HCT116 (cell line): ENCODE measurements at regions not wholly inside any gene's neighbourhood (a gene's known extent, or its start where the extent isn't known, plus 50 kb on each side); places are given as distances from the start of the nearest gene placed in this dataset.

Experiments used
- ATAC-seq: fragments of 200-7000 bp; cut with Tn5 transposase; 2 replicates; pipeline ENCODE4 v1.9.1; 2020; ENCODE audit warnings: mild to moderate bottlenecking, moderate library complexity
- BruUV-seq: library from RNA; stranded (reverse); fragments of 400-500 nt; replicated peaks from 2 replicates; lab custom pipeline; 2021; lab: Mats Ljungman, UMichigan
- CTCF ChIA-PET: fragments of 300-600 bp; sonication (Branson Sonifier 250); formaldehyde crosslinking; loops from one replicate; lab custom pipeline; 2021; ENCODE audit warnings: antibody characterized with exemption; lab: Charles Lee
- POLR2A ChIA-PET: fragments of 300-600, 350-600 bp; sonication (Branson Sonifier 250); formaldehyde crosslinking; loops from one replicate; lab custom pipeline; 2021; ENCODE audit warnings: antibody characterized with exemption; lab: Charles Lee
- RAD21 ChIA-PET, 2 experiments: fragments of 300-600 bp; sonication (Branson Sonifier 250); formaldehyde crosslinking; loops; one replicate each; lab custom pipeline; 2023; ENCODE audit warnings: low total read pairs in 2 of 2; ENCODE audit not compliant: uncharacterized antibody in 2 of 2, unreplicated experiment in 2 of 2, low non-redundant PET in 1 of 2; lab: Charles Lee
- DNase-seq: peaks from one replicate; pipeline ENCODE4 v3.0.0-alpha.2; 2010; ENCODE audit warnings: low read depth, low spot score
- H2AFZ ChIP-seq: fragments of 200-600 bp; shearing (Covaris generic), sonication (generic); 2 replicates; pipeline ENCODE4 v1.6.1; 2017; ENCODE audit warnings: low read depth, mixed run types, mixed read lengths, antibody characterized with exemption, low read length; ENCODE audit not compliant: poor library complexity, severe bottlenecking
- H3K27ac ChIP-seq: 2 replicates; pipeline ENCODE4 v1.5.1; 2012; ENCODE audit warnings: low read depth, low read length
- H3K27me3 ChIP-seq: fragments of 200-600 bp; sonication (generic); 2 replicates; pipeline ENCODE4 v1.6.1; 2016; ENCODE audit warnings: mixed run types, low read length, mixed read lengths; ENCODE audit not compliant: insufficient read depth
- H3K36me3 ChIP-seq, 2 experiments: fragments of 200-500 bp in 1 of 2; fragments of 200-600 bp in 1 of 2; sonication (Bioruptor generic) in 1 of 2; sonication (generic) in 1 of 2; 2 replicates each; pipeline versions ENCODE4 v1.5.1 to v1.6.1; 2014 to 2016; ENCODE audit warnings: low read length in 2 of 2, inconsistent platforms in 1 of 2, mixed read lengths in 1 of 2, mixed run types in 1 of 2; ENCODE audit not compliant: insufficient read depth in 2 of 2, control insufficient read depth in 1 of 2
- H3K4me1 ChIP-seq, 2 experiments: fragments of 200-600 bp in 1 of 2; sonication (generic) in 1 of 2; 2 replicates each; pipeline versions ENCODE4 v1.5.1 to v1.6.1; 2012 to 2017; ENCODE audit warnings: low read length in 2 of 2, inconsistent platforms in 1 of 2, mild to moderate bottlenecking in 1 of 2, mixed read lengths in 1 of 2, mixed run types in 1 of 2, moderate library complexity in 1 of 2; ENCODE audit not compliant: insufficient read depth in 2 of 2, control insufficient read depth in 1 of 2
- H3K4me2 ChIP-seq: fragments of 200-600 bp; sonication (generic); 2 replicates; pipeline ENCODE4 v1.6.1; 2017; ENCODE audit warnings: mixed run types, low read length, mixed read lengths
- H3K4me3 ChIP-seq, 2 experiments: fragments of 200-600 bp in 1 of 2; sonication (generic) in 1 of 2; replicated peaks in 1 of 2; 2 replicates each; pipeline ENCODE4 v1.5.1; 2011 to 2016; ENCODE audit warnings: low read length in 2 of 2, control low read depth in 1 of 2, low read depth in 1 of 2, mild to moderate bottlenecking in 1 of 2, mixed read lengths in 1 of 2, mixed run types in 1 of 2
- H3K79me2 ChIP-seq: fragments of 200-600 bp; sonication (generic); 2 replicates; pipeline ENCODE4 v1.6.1; 2017; ENCODE audit warnings: mild to moderate bottlenecking, mixed run types, low read length, moderate library complexity, mixed read lengths; ENCODE audit not compliant: insufficient read depth
- H3K9ac ChIP-seq: fragments of 200-600 bp; sonication (generic); 2 replicates; pipeline ENCODE4 v1.6.1; 2016; ENCODE audit warnings: low read length, mixed read lengths
- H3K9me2 ChIP-seq: fragments of 200-600 bp; sonication (generic), shearing (Covaris generic); 2 replicates; pipeline ENCODE4 v1.6.1; 2017; ENCODE audit warnings: mixed run types, mild to moderate bottlenecking, moderate library complexity; ENCODE audit not compliant: insufficient read depth
- H3K9me3 ChIP-seq, 2 experiments: fragments of 200-500 bp in 1 of 2; fragments of 200-600 bp in 1 of 2; sonication (Bioruptor generic) in 1 of 2; sonication (generic) in 1 of 2; 2 replicates each; pipeline ENCODE4 v1.6.1; 2014 to 2017; ENCODE audit warnings: low read length in 2 of 2, mixed read lengths in 2 of 2, inconsistent platforms in 1 of 2, low read depth in 1 of 2, mild to moderate bottlenecking in 1 of 2, mixed run types in 1 of 2, moderate library complexity in 1 of 2; ENCODE audit not compliant: control insufficient read depth in 1 of 2, insufficient read depth in 1 of 2
- H4K20me1 ChIP-seq: fragments of 200-600 bp; sonication (generic), shearing (Covaris generic); 2 replicates; pipeline ENCODE4 v1.6.1; 2017; ENCODE audit warnings: mixed run types, mild to moderate bottlenecking, moderate library complexity; ENCODE audit not compliant: insufficient read depth
- CBX3 ChIP-seq: IDR thresholded peaks from 2 replicates; pipeline ENCODE4 v1.6.1; 2012; ENCODE audit warnings: low read depth
- EGR1 ChIP-seq: IDR thresholded peaks from 2 replicates; pipeline ENCODE4 v1.6.1; 2012; ENCODE audit warnings: low read depth
- ELF1 ChIP-seq: IDR thresholded peaks from 2 replicates; pipeline ENCODE4 v1.6.1; 2012; ENCODE audit warnings: low read depth, borderline replicate concordance
- EZH2 ChIP-seq: fragments of 200-600 bp; sonication (generic); IDR thresholded peaks from 2 replicates; pipeline ENCODE4 v1.6.1; 2017; ENCODE audit warnings: antibody characterized with exemption, mixed run types
- EZH2phosphoT487 ChIP-seq: fragments of 200-600 bp; IDR thresholded peaks from 2 replicates; pipeline ENCODE4 v1.6.1; 2018; ENCODE audit warnings: antibody characterized with exemption, borderline replicate concordance
- FOSL1 ChIP-seq: IDR thresholded peaks from 2 replicates; pipeline ENCODE4 v1.6.1; 2012; ENCODE audit warnings: low read depth
- MAX ChIP-seq: IDR thresholded peaks from 2 replicates; pipeline ENCODE4 v1.6.1; 2012
- POLR2A ChIP-seq: IDR thresholded peaks from 2 replicates; pipeline ENCODE4 v1.7.0; 2011; ENCODE audit warnings: borderline replicate concordance; ENCODE audit not compliant: insufficient read depth, insufficient read length; ENCODE audit errors: extremely low read depth
- POLR2AphosphoS5 ChIP-seq: IDR thresholded peaks from 2 replicates; pipeline ENCODE4 v1.6.1; 2011; ENCODE audit warnings: mild to moderate bottlenecking, low read depth, low read length, moderate library complexity
- RAD21 ChIP-seq: IDR thresholded peaks from 2 replicates; pipeline ENCODE4 v1.6.1; 2012; ENCODE audit warnings: low read depth, mild to moderate bottlenecking
- REST ChIP-seq: IDR thresholded peaks from 2 replicates; pipeline ENCODE4 v1.6.1; 2012; ENCODE audit warnings: low read depth
- SIN3A ChIP-seq: IDR thresholded peaks from 2 replicates; pipeline ENCODE4 v1.6.1; 2012; ENCODE audit warnings: low read depth
- SP1 ChIP-seq: IDR thresholded peaks from 2 replicates; pipeline ENCODE4 v1.6.1; 2012; ENCODE audit warnings: low read depth
- SRF ChIP-seq: IDR thresholded peaks from 2 replicates; pipeline ENCODE4 v1.6.1; 2012; ENCODE audit warnings: low read depth
- TCF7L2 ChIP-seq: IDR thresholded peaks from 2 replicates; pipeline ENCODE4 v1.7.0; 2011; ENCODE audit warnings: borderline replicate concordance, inconsistent platforms; ENCODE audit not compliant: insufficient read depth, insufficient read length; ENCODE audit errors: extremely low read depth
- YY1 ChIP-seq: IDR thresholded peaks from 2 replicates; pipeline ENCODE4 v1.6.1; 2011; ENCODE audit warnings: low read length, low read depth, moderate library complexity, mild to moderate bottlenecking; ENCODE audit not compliant: insufficient replicate concordance; ENCODE audit errors: extremely low read depth
- ZFX ChIP-seq: fragments of 450-650 bp; IDR thresholded peaks from 2 replicates; pipeline ENCODE4 v1.6.1; 2017
- ZNF274 ChIP-seq: fragments of 200-500 bp; sonication (Bioruptor generic); IDR thresholded peaks from 2 replicates; pipeline ENCODE4 v1.6.1; 2014; ENCODE audit warnings: mild to moderate bottlenecking, low read depth, low read length, inconsistent platforms
- intact Hi-C: fragments of 100-400 bp; cut with micrococcal nuclease; formaldehyde crosslinking; loops from 2 replicates; pipeline ENCODE4 v1.10.0; 2022
- TF ChIP-seq, protein P1 (sequence below): IDR thresholded peaks from 2 replicates; pipeline ENCODE4 v1.6.1; 2012

DNA sequence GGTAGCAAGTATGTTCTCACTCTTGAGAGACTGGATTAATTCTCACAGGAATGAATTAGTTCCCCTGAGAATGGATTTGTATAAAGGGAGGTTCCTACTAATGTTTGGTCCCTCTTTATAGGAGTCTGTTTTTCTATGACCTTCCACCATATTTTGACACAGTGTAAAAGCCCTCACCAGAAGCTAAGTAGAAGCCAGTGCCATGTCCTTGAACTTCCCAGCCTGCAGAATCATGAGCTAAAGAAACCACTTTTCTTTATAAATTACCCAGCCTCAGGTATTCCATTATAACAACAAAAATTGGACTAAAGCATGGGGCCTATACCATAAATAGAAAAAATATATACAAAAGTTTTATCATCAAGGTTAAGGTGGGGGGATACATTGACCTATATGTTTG is 227.9 kb upstream of the DTNA start:
- TF ChIP-seq SRF (no peak), SP1 (no peak), CBX3 (no peak), ELF1 (no peak), REST (no peak), MAX (no peak), EGR1 (no peak), SIN3A (no peak), POLR2AphosphoS5 (no peak), POLR2A (no peak), EZH2 (no peak), ZNF274 (no peak), FOSL1 (no peak), YY1 (no peak), ZFX (no peak), EZH2phosphoT487 (no peak), RAD21 (no peak), TCF7L2 (no peak)
- TF ChIP-seq, protein P1, sequence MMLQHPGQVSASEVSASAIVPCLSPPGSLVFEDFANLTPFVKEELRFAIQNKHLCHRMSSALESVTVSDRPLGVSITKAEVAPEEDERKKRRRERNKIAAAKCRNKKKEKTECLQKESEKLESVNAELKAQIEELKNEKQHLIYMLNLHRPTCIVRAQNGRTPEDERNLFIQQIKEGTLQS, result no peak
- H2AFZ ChIP-seq, result no peak overlapping the region
- BruUV-seq, result no TSS peak
- peaks cover 4% of the 10 kb centered on the region; the same call in 1 of the 2 replicates for H3K27me3 ChIP-seq
- no peaks in the 10 kb centered on the region for H3K4me1 ChIP-seq
- CTCF ChIA-PET, result no interaction called here
- no peaks in the 10 kb centered on the region for H3K9me2 ChIP-seq
- no peak overlapping the region for H3K4me3 ChIP-seq
- no peaks in the 10 kb centered on the region for H3K9me3 ChIP-seq
- intact Hi-C loops, result no loop called here
- POLR2A ChIA-PET, result no interaction called here
- H4K20me1 ChIP-seq, result no peaks in the 10 kb centered on the region
- no peak for DNase-seq
- RAD21 ChIA-PET, result no interaction called here
- H3K9ac ChIP-seq, result no peak overlapping the region
- no peaks in the 10 kb centered on the region for H3K79me2 ChIP-seq
- H3K36me3 ChIP-seq, result no peaks in the 10 kb centered on the region
- no peak overlapping the region for H3K4me2 ChIP-seq
- H3K27ac ChIP-seq, result no peak overlapping the region
- ATAC-seq, result no peak
